ENCODE measurements at regions not wholly inside any gene's neighbourhood (a gene's known extent, or its start where the extent isn't known, plus 50 kb on each side); places are given as distances from the start of the nearest gene placed in this dataset.

DNA sequence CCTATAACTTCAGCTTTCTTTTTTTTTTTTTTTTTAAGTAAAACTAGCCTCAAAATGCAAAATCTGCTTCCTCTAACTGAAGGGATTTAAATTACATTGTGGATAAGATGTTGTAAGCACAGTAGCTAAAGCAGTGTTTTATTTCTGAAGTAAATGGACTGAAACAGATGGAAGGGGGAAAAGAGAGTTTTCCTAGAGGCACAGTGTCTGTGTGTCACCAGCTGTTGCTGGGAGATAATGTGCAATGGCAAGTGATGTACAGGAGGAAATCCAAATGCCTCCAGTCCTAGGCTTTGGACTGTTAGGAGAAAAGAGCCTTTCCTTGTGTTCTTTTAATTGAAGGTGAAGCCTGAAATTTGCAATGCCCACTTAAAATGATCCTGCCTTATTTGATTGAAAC lies 672.1 kb downstream of the GRXCR1 start:
- BruUV-seq (replicated peaks): no TSS peak
- no peaks in the 10 kb centered on the region for H3K27me3 ChIP-seq (replicated peaks in 1 of 2; ENCODE audit: control insufficient read depth in 2 of 2, insufficient read depth in 2 of 2, low read length in 1 of 2)
- ChIA-PET CTCF (interaction anchor here (0.7 kb wide), 1 partner anchor 14 kb away, joined by 3 read pairs; no protein-coding TSS in a partner anchor), SMC1A (ENCODE audit: uncharacterized antibody, unreplicated experiment) (no interaction called here), POLR2A (no interaction called here), RAD21 (ENCODE audit: unreplicated experiment) (interaction anchor here (0.6 kb wide), 1 partner anchor 9 kb away, joined by 3 read pairs; no protein-coding TSS in a partner anchor)
- FAIRE-seq: no peak
- no peaks in the 10 kb centered on the region for H3K36me3 ChIP-seq (ENCODE audit: control insufficient read depth in 2 of 2, insufficient read depth in 2 of 2, low read length in 1 of 2)
- H3K4me3 ChIP-seq: no peak overlapping the region
- H3K4me2 ChIP-seq (ENCODE audit: control insufficient read depth, insufficient read depth): no peak overlapping the region
- H4K20me1 ChIP-seq (ENCODE audit: control insufficient read depth, insufficient read depth): no peaks in the 10 kb centered on the region
- H3K27ac ChIP-seq (ENCODE audit: control insufficient read depth, insufficient read depth): no peak overlapping the region
- no peak for TF ChIP-seq ESRRA (IDR thresholded peaks at IDR 0.05; ENCODE audit: low read length)
- no peak for TF ChIP-seq SUPT20H (IDR thresholded peaks at IDR 0.05; ENCODE audit: borderline replicate concordance, control insufficient read depth, low read depth, low read length)
- no peak for TF ChIP-seq TAF1 (IDR thresholded peaks at IDR 0.05; ENCODE audit: borderline replicate concordance, low read depth, low read length)
- no peak for TF ChIP-seq CBFB (IDR thresholded peaks at IDR 0.05; ENCODE audit: low read depth)
- TF ChIP-seq, protein P1, sequence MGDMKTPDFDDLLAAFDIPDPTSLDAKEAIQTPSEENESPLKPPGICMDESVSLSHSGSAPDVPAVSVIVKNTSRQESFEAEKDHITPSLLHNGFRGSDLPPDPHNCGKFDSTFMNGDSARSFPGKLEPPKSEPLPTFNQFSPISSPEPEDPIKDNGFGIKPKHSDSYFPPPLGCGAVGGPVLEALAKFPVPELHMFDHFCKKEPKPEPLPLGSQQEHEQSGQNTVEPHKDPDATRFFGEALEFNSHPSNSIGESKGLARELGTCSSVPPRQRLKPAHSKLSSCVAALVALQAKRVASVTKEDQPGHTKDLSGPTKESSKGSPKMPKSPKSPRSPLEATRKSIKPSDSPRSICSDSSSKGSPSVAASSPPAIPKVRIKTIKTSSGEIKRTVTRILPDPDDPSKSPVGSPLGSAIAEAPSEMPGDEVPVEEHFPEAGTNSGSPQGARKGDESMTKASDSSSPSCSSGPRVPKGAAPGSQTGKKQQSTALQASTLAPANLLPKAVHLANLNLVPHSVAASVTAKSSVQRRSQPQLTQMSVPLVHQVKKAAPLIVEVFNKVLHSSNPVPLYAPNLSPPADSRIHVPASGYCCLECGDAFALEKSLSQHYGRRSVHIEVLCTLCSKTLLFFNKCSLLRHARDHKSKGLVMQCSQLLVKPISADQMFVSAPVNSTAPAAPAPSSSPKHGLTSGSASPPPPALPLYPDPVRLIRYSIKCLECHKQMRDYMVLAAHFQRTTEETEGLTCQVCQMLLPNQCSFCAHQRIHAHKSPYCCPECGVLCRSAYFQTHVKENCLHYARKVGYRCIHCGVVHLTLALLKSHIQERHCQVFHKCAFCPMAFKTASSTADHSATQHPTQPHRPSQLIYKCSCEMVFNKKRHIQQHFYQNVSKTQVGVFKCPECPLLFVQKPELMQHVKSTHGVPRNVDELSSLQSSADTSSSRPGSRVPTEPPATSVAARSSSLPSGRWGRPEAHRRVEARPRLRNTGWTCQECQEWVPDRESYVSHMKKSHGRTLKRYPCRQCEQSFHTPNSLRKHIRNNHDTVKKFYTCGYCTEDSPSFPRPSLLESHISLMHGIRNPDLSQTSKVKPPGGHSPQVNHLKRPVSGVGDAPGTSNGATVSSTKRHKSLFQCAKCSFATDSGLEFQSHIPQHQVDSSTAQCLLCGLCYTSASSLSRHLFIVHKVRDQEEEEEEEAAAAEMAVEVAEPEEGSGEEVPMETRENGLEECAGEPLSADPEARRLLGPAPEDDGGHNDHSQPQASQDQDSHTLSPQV (IDR thresholded peaks at IDR 0.05): no peak
- no peak for TF ChIP-seq EZH2 (IDR thresholded peaks at IDR 0.05; ENCODE audit: borderline replicate concordance, control insufficient read depth, low read depth, low read length)
- TF ChIP-seq, protein P2, sequence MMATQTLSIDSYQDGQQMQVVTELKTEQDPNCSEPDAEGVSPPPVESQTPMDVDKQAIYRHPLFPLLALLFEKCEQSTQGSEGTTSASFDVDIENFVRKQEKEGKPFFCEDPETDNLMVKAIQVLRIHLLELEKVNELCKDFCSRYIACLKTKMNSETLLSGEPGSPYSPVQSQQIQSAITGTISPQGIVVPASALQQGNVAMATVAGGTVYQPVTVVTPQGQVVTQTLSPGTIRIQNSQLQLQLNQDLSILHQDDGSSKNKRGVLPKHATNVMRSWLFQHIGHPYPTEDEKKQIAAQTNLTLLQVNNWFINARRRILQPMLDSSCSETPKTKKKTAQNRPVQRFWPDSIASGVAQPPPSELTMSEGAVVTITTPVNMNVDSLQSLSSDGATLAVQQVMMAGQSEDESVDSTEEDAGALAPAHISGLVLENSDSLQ (IDR thresholded peaks at IDR 0.05): no peak
- TF ChIP-seq FOXK2 (IDR thresholded peaks at IDR 0.05): no peak
- no peak for TF ChIP-seq BCL11A (IDR thresholded peaks at IDR 0.05; ENCODE audit: low read depth, low read length)
- no peak for TF ChIP-seq TCF12 (IDR thresholded peaks at IDR 0.05; ENCODE audit: low read depth, low read length)
- H2AFZ ChIP-seq (ENCODE audit: control insufficient read depth, low read depth, low read length): no peak overlapping the region
- no peak overlapping the region for H3K9ac ChIP-seq (ENCODE audit: control insufficient read depth, insufficient read depth, low read length)
- no peaks in the 10 kb centered on the region for H3K9me3 ChIP-seq (replicated peaks; ENCODE audit: control insufficient read depth, insufficient read depth, low read length)
- H3K4me1 ChIP-seq (ENCODE audit: control insufficient read depth, insufficient read depth, low read length): no peaks in the 10 kb centered on the region
- no peak for DNase-seq (ENCODE audit: low read depth, low spot score)
- H3K79me2 ChIP-seq (ENCODE audit: control insufficient read depth, insufficient read depth, low read length): no peaks in the 10 kb centered on the region
- in situ Hi-C loops (cut with MboI) (no loop called here), intact Hi-C loops (cut with micrococcal nuclease; ENCODE audit: unreplicated experiment) (no loop called here)
- no peak for ATAC-seq

Measured in GM12878 (cell line).